IgD-negative memory B cell (primary cell): ENCODE measurements at regions not wholly inside any gene's neighbourhood (a gene's known extent, or its start where the extent isn't known, plus 50 kb on each side); places are given as distances from the start of the nearest gene placed in this dataset.
"Not testable (repeated sequence)": the region's sequence is repeated elsewhere in the genome, so short reads cannot be mapped to it uniquely, and the experiment has no call there.

Source experiments
- H3K27ac Mint-ChIP-seq, 3 donors: one replicate each; pipeline ENCODE4 v1.8.0; 2020 to 2022; ENCODE audit warnings: mild to moderate bottlenecking in 3 of 3, mixed read lengths in 3 of 3, moderate library complexity in 1 of 3
- H3K27me3 Mint-ChIP-seq: one replicate; pipeline ENCODE4 v1.8.0; 2021; ENCODE audit warnings: mixed read lengths
- H3K36me3 Mint-ChIP-seq: one replicate; pipeline ENCODE4 v1.8.0; 2020; ENCODE audit warnings: mild to moderate bottlenecking, mixed read lengths
- H3K4me1 Mint-ChIP-seq, 3 donors: one replicate each; pipeline ENCODE4 v1.8.0; 2020 to 2022; ENCODE audit warnings: mixed read lengths in 3 of 3, mild to moderate bottlenecking in 1 of 3
- H3K4me3 Mint-ChIP-seq, 4 donors: one replicate each; pipeline ENCODE4 v1.8.0; 2020 to 2022; ENCODE audit warnings: mild to moderate bottlenecking in 4 of 4, mixed read lengths in 4 of 4, moderate library complexity in 3 of 4
- H3K9me3 Mint-ChIP-seq, 3 donors: one replicate each; pipeline ENCODE4 v1.8.0; 2020 to 2021; ENCODE audit warnings: mixed read lengths in 3 of 3, mild to moderate bottlenecking in 1 of 3

DNA sequence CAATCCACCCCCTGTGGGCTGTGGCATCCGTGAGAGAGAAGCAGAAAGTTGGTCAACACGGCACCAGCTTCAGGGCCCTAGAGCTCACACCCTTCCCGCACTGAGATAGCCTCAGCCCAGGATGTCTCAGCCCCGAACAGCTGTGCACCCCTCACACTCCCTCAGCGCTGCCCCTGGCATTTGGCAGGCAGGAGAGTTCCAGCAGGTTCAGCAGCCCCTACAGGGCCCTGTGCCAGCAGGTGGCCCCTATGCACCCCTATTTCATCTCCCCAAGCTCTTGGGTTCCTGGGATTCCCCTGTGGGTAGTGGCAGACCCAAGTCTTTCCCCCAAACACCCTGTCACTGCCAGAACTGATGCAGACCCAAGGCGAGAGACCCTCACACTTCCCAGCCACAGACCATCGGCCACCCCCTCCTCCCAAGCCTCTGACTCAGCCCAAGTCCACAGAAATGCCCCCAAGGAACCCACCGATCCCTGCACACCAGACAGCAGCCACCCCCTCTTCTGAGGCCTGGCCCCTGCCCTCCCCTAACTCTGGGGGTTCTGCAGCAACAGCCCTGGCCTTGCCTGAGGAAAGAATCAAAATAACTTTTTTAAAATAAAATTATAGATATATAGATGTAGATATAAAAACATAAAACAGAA lies 183.6 kb downstream of the IGLL1 start:
- no peaks in the 10 kb centered on the region for H3K36me3 Mint-ChIP-seq
- peaks cover 0 to 1% (median 0%) of the 10 kb centered on the region in 3 donors for H3K4me1 Mint-ChIP-seq
- H3K27ac Mint-ChIP-seq, result no peak overlapping the region
- H3K9me3 Mint-ChIP-seq, result no peaks in the 10 kb centered on the region
- H3K4me3 Mint-ChIP-seq, result no peak overlapping the region
- peaks cover 3% of the 10 kb centered on the region for H3K27me3 Mint-ChIP-seq

DNA sequence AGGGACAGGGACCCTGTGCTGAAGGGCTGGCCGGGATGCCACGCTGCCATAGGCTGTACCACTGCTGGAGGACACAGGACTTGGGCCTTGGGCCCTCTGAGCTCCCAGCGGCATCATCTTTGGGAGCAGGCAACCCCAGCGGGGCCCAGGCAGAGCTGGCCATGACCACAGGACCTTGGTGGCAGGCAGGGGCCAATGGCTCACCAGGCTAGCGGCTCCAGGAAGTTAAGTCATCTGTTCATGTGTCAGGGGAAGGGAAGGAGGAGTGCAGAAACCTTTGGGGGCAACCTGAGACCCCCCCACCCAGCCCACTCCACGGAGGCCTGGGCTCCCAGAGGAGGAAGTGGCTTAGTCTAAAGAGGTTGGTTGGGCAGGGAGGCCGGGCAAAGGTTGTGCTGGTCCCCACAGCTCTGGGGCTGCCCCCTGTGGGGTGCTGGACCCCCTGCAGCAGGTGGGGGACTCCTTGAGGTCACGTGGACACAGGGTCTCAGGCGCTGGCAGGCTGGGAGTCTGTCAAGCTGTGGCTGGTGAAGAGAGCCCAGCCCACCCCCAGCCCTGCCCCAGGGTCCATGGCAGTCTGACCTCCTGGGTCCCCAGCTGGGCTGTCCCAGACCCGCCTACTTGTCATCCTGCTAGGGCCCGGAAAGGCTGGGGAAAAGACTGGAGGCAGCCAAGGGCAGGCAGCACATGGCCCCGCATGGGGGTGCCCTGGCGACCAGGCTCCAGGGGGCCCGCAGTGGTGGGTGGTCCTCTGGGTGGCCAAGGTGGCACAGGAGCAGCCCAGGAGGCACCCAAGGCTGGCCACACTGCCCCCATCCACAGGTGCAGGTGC lies 184.3 kb downstream of the IGLL1 start:
- peaks cover 0 to 1% (median 0%) of the 10 kb centered on the region in 3 donors for H3K4me1 Mint-ChIP-seq
- H3K27ac Mint-ChIP-seq, result no peak overlapping the region
- H3K4me3 Mint-ChIP-seq, result no peak overlapping the region
- peaks cover 3% of the 10 kb centered on the region for H3K27me3 Mint-ChIP-seq
- H3K9me3 Mint-ChIP-seq, result no peaks in the 10 kb centered on the region
- no peaks in the 10 kb centered on the region for H3K36me3 Mint-ChIP-seq

DNA sequence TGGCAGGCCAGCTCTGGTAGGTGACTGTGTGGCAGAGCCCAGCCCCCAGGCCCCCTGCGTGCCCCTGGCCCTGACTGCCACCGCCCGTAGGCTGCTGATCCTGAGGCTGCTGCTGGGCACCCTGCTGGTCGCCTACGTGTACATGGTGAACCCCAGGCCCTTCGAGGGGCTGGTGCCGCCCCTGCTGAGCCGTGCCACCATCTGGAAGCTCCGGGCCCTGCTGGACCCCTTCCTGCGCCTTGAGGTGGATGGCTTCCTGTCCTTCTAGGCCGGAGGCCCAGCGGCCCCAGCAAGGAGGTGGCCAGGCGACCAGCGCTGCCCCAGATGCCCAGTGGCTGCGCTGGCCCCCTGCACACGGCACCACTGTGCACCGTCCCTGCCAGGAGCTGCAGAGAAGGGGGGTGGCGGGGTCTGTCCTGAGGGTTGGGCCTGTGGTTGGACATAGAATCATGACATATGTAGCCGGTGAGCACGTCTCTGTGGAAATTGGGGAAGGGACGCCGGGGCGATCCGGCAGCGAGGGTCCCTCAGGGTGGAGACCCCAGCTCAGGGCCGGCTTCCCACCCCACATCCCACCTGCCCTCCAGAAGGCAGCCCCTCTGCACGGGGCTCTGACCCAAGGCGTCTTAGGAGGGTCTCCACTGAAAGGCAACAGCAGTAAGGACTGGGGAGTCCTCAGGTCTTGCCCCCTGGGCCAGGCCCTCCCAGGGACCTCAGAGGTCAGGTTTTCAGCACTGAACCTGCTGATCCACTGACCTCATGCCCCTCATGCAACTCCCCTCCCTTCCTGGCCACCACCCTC lies 185.4 kb downstream of the IGLL1 start:
- H3K27me3 Mint-ChIP-seq, result peaks cover 3% of the 10 kb centered on the region
- H3K27ac Mint-ChIP-seq, result no peak overlapping the region
- H3K9me3 Mint-ChIP-seq, result no peaks in the 10 kb centered on the region
- no peaks in the 10 kb centered on the region for H3K36me3 Mint-ChIP-seq
- H3K4me3 Mint-ChIP-seq, result no peak overlapping the region
- H3K4me1 Mint-ChIP-seq, result peaks cover 0 to 1% (median 0%) of the 10 kb centered on the region in 3 donors

DNA sequence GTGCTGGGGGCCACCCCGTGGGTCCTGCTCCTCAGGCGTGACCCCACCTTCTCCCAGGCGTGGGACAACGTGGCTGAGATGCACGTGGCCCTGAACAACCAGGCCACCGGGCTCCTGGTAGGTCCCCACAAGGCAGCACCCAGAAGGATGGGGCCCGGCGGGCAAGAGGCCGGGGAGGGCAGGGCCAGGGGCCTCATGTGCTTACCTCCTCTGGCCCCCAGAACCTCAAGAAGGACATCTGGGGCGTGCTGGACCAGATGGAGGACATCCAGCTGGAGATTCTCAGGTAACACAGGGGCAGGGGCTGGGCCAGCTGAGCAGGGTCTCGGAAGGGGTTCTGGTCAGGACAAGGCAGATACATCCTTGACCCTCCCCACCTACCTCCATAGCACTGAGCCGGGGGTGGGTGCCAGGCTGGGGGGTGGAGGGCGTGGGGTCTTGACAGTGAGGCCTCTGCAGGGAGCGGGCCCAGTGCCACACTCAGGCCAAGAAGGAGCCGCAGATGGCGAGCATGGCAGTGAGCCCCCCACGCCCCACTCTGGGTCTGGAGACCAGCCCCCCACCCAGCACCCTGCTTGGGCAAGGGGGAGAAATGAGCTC lies 186.3 kb downstream of the IGLL1 start:
- peaks cover 3% of the 10 kb centered on the region for H3K27me3 Mint-ChIP-seq
- H3K4me3 Mint-ChIP-seq, result no peak overlapping the region
- no peak overlapping the region for H3K27ac Mint-ChIP-seq
- no peaks in the 10 kb centered on the region for H3K36me3 Mint-ChIP-seq
- H3K9me3 Mint-ChIP-seq, result no peaks in the 10 kb centered on the region
- peaks cover 0 to 1% (median 0%) of the 10 kb centered on the region in 3 donors for H3K4me1 Mint-ChIP-seq

DNA sequence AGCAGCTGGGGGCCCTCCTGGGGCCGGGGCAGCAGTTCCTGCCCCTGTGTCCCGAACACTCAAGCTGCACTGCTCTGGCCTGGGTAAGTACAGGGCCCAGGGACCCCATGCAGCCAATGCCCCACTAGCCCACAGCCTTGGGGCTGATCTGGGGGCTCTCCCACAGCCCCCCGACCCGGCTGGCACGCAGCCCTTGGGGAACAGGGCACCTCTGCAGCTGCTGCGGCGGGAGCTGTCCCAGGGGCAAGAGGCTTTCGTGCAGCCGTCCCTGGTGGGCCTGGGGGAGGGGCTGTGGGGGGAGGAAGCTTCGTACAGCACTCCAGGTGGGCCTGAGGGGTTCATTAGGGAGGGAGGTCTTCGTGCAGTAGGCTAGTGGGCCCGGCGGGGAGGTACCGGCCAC lies 186.9 kb downstream of the IGLL1 start:
- not testable (repeated sequence) for H3K27me3 Mint-ChIP-seq, H3K36me3 Mint-ChIP-seq, H3K9me3 Mint-ChIP-seq, H3K4me1 Mint-ChIP-seq, H3K27ac Mint-ChIP-seq, H3K4me3 Mint-ChIP-seq

DNA sequence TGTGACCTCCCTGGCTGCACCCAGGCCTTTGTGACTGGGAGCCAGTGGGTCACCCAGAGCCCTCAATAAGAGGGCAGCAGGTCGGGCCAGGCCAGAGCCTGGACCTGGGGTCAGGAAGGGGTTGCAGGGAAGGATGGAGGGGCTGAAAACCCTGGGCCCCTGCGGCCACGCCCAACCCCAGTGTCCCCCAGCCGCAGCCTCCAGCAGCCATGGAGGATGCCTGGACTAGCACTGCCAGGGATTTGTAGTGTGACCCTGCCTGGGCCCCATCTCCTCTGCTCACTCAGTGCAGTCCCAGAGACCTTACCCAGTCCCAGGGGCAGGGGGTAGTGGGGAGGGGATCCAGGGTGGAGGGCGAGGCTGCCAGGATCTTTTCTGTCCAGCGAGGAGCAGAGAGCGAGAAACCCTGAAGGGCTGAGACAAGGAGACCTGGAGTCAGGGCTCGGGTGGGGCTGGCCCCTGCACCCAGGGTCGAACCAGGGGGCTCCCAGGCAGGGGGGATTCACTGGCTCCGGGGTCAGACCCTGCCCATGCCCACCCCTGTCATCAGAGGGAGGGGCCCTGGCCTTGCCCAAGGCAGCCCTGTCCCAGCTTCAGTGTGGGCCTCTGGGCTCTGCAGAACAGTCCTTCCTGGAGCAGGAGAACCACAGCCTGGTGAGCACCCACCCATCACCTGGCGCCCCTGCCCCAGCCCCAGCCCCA lies 187.5 kb downstream of the IGLL1 start:
- Mint-ChIP-seq H3K9me3 (no peaks in the 10 kb centered on the region), H3K27me3 (peaks cover 3% of the 10 kb centered on the region), H3K36me3 (no peaks in the 10 kb centered on the region), H3K4me1 (peaks cover 0 to 1% (median 0%) of the 10 kb centered on the region in 3 donors), H3K27ac (no peak overlapping the region), H3K4me3 (no peak overlapping the region)

DNA sequence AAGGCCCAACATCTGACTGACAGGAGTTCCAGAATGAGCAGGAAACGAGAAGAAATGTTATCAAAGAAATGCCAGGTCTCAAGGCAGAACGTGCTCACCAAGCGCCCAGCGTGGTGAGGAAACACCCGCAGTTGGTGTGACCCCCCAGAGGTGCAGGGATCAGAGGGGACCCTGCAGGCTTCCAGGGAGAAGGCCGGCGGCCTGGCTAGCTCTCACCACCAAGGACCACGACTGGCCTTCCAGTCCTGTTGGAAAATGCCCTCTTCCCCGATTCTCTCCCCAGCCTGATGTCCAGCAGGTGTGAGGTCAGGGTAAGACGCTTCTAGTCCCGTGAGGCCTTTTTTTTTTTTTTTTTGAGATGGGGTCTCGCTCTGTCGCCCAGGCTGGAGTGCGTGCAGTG lies 189.1 kb downstream of the IGLL1 start:
- H3K4me1 Mint-ChIP-seq, result no peaks in the 10 kb centered on the region
- no peaks in the 10 kb centered on the region for H3K9me3 Mint-ChIP-seq
- peaks cover 3% of the 10 kb centered on the region for H3K27me3 Mint-ChIP-seq
- H3K4me3 Mint-ChIP-seq, result no peak overlapping the region
- H3K36me3 Mint-ChIP-seq, result no peaks in the 10 kb centered on the region
- no peak overlapping the region for H3K27ac Mint-ChIP-seq

DNA sequence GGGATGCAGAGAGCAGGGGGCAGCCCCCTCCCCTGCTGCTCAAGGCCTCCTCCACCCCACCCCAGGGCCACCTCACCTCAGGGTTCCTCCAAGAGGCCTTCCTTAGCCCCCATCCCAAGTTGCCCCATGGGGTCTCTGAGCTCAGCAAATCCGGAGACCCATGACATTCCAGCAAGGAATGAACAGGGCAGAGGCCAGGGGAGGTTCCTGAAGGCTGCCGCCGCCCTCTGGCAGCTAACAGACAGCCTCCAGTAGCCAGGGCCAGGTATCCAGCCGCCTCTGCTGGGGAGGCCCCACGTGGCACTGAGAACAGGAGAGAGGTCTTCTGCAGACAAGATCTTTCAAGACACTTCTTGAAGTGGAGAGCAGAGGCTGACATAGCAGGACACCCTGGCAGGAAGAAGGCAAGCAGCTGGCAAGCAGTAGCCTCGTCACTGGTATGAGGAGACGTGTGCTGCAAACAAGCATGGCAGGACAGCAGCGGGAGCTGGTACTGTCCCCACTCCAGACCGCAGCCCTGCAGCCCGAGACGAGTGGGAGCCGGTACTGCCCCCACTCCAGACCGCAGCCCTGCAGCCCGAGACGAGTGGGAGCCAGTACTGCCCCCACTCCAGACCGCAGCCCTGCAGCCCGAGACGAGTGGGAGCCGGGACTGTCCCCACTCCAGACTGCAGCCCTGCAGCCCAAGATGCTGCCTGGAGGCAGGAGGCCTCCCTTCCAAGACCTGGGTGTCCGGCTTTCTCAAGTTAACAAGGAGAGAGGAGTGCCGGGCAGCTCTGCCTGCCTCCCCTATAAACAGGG lies 190.6 kb downstream of the IGLL1 start:
- H3K4me1 Mint-ChIP-seq, result no peaks in the 10 kb centered on the region
- peaks cover 4% of the 10 kb centered on the region for H3K27me3 Mint-ChIP-seq
- no peak overlapping the region for H3K27ac Mint-ChIP-seq
- no peaks in the 10 kb centered on the region for H3K9me3 Mint-ChIP-seq
- H3K36me3 Mint-ChIP-seq, result no peaks in the 10 kb centered on the region
- no peak overlapping the region for H3K4me3 Mint-ChIP-seq

DNA sequence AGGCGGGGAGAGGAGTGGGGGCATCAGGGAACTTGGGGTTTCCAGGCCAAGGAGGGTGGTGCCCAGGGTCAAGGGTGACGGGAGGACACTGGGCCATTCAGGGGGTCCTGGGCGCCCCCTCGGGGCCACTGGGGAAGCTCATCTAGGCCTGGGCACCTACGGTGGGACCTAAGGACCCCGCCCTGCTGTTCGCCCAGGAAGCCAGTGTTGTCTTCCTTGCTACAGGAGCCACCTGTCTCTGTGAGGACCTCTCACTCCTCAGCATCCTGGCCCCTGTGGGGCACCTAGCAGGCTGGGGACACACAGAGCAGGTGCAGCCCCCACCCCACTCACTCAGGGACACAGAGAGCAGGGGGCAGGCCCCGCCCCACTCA lies 191.6 kb downstream of the IGLL1 start:
- H3K36me3 Mint-ChIP-seq, result no peaks in the 10 kb centered on the region
- H3K27ac Mint-ChIP-seq, result no peak overlapping the region
- H3K4me3 Mint-ChIP-seq, result no peak overlapping the region
- H3K9me3 Mint-ChIP-seq, result no peaks in the 10 kb centered on the region
- peaks cover 9% of the 10 kb centered on the region for H3K27me3 Mint-ChIP-seq
- H3K4me1 Mint-ChIP-seq, result no peaks in the 10 kb centered on the region

DNA sequence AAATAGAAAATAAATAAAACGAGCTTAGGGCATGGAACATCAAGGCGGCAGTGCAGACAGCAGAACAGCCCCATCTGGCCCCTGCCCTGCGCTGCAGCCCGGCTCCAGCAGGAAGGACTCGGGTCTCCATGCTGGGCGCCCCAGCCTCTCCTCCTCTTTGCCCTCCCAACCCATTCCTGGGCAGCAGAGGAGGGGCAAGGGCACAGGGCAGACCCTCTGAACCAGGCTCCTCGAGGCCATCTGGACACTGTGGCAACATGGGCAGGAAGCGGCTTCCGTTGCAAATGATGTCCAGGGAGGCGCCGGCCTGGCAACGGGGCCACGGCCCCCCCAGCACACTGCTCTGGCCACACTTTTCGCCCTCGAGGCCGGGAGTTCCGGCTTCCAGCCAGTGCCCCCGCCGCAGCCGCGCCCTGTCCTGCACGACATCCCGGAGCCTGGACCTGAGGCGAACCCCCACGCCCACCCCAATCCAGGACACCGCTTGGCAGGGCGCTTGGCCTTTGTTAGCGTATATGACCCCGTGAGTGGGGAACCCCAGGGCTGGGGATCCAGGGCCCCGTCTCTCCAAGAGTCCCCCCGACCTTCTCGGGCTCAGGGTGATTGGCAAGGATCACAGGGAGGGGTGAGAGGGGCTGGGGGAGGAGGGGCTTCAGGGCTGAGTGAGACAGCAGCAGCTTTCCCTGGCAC lies 192.1 kb downstream of the IGLL1 start:
- Mint-ChIP-seq H3K27me3 (peaks cover 13% of the 10 kb centered on the region), H3K4me3 (no peak overlapping the region), H3K9me3 (no peaks in the 10 kb centered on the region), H3K36me3 (no peaks in the 10 kb centered on the region), H3K27ac (no peak overlapping the region), H3K4me1 (no peaks in the 10 kb centered on the region)

DNA sequence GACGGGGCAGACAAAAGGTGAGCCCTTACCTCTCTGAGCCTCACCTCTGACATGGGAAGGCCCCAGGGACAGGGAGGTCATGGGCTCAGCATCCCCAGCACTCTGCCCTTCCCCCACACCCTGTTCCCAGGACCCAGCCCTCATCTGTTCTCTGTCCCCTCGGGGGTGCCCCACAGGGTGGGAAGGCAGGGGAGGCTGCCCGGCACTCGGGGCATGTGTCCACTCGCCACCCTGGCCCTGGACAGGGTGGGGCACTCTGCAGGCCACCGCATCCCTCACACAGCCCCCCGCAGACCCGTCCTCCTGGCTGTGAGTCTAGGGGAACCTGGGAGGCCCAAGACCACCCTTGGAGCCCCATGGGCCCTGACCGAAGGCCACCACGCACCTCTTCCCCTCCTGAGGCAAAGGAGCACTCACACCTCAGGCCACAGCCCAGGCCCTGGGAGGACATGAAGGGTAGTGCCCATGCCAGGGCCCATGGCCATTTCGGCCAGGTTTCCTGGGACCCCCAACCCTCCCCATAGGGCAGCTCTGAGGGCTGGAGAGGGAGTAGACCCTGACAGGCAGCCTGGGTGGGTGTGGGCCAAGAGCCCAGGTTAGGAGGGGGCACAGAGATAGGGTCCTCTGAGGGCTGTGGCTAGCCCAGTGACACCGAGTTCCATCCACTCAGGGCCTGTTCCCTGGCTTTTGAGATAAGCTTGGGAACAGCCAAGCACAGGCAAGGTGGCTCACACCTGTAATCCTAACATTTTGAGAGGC lies 193.1 kb downstream of the IGLL1 start:
- Mint-ChIP-seq H3K4me1 (no peaks in the 10 kb centered on the region), H3K27ac (no peak overlapping the region), H3K4me3 (no peak overlapping the region), H3K36me3 (no peaks in the 10 kb centered on the region), H3K27me3 (peaks cover 14% of the 10 kb centered on the region), H3K9me3 (no peaks in the 10 kb centered on the region)

DNA sequence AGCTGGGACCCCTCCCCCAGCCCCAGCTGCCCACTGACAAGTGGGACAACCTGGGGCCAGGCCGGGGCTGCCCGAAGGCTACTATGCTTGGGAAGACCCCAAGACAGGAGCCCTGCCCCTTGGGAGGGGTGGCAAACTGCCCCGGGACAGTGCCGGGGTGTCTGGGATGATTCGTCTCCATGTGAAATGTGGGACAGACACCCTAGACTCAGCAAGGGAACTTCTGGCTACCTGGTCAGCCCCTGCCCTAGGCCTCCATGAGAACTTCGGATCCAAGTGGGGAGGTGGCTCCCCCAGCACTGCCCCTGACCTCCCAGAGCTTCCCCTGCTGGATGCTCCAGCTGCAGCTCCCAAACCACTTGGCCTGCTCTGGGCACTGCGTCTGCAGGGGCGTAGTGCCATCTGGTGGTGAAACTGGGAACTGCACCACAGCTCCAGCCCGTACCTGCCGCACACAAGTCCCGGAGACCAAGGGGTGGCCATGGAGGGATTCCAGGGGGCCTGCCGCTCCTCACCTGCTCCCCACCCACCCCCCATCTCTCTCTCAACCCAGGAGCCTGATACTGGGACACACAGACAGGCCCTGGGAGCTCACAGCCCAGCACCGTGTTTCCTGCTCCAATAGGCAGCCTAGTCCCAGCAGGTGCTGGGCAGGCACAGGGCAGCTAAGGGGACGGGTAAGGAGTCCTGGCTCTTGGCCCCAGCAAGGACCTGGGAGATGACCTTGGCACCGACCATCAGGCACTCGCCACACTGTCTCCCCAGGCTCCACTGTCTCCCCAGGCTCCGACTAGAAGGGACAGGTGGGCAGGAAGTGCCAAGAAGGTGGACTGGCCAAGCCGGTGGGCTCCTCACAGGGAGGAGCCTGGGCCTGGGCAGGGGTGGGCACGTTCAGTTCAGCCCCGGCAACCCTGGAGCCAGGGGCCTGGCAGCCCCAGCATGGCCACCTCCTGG lies 194.1 kb downstream of the IGLL1 start:
- Mint-ChIP-seq H3K27me3 (peaks cover 12% of the 10 kb centered on the region), H3K27ac (no peak overlapping the region), H3K4me1 (no peaks in the 10 kb centered on the region), H3K36me3 (no peaks in the 10 kb centered on the region), H3K9me3 (no peaks in the 10 kb centered on the region), H3K4me3 (no peak overlapping the region)
